Activated T-cell treated with anti-CD3 and anti-CD28 coated beads, Interleukin-2, amount 50 U/mL, for 72 hours (primary cell): ENCODE measurements at regions not wholly inside any gene's neighbourhood (a gene's known extent, or its start where the extent isn't known, plus 50 kb on each side); places are given as distances from the start of the nearest gene placed in this dataset.

Source experiments
- ATAC-seq, 2 donors: fragments of 150-1000 bp; cut with Tn5 transposase; replicated peaks in 1 of 2; 2 replicates each; pipeline ENCODE4 v1.10.0; 2021; ENCODE audit warnings: moderate library complexity in 2 of 2, mild to moderate bottlenecking in 1 of 2
- DNase-seq, 2 donors: peaks; one replicate each; pipeline ENCODE4 v3.0.0; 2021 to 2022; ENCODE audit warnings: mixed read lengths in 1 of 2
- H3K27ac Mint-ChIP-seq: one replicate; pipeline ENCODE4 v1.8.0; 2022; ENCODE audit warnings: mild to moderate bottlenecking, moderate library complexity, mixed read lengths
- H3K27me3 Mint-ChIP-seq: one replicate; pipeline ENCODE4 v1.8.0; 2022; ENCODE audit warnings: low read depth, mixed read lengths
- H3K36me3 Mint-ChIP-seq, 2 donors: one replicate each; pipeline ENCODE4 v1.8.0; 2022; ENCODE audit warnings: mixed read lengths in 2 of 2, mild to moderate bottlenecking in 1 of 2; ENCODE audit not compliant: insufficient read depth in 2 of 2
- H3K4me1 Mint-ChIP-seq: one replicate; pipeline ENCODE4 v1.8.0; 2022; ENCODE audit warnings: low read depth, mixed read lengths
- H3K4me3 Mint-ChIP-seq, 2 donors: one replicate each; pipeline ENCODE4 v1.8.0; 2022; ENCODE audit warnings: mild to moderate bottlenecking in 2 of 2, mixed read lengths in 2 of 2, moderate library complexity in 2 of 2
- H3K9me3 Mint-ChIP-seq, 2 donors: one replicate each; pipeline ENCODE4 v1.8.0; 2022; ENCODE audit warnings: mixed read lengths in 2 of 2

- H3K4me1 Mint-ChIP-seq = no peaks in the 10 kb centered on the region
- DNase-seq = no peak
- no peak overlapping the region for H3K27ac Mint-ChIP-seq
- no peaks in the 10 kb centered on the region for H3K27me3 Mint-ChIP-seq
- H3K36me3 Mint-ChIP-seq = no peaks in the 10 kb centered on the region
- peaks cover 2 to 3% of the 10 kb centered on the region in 2 donors for H3K9me3 Mint-ChIP-seq
- no peak overlapping the region for H3K4me3 Mint-ChIP-seq
- ATAC-seq = no peak
Observed at GRCh38 chr3:154515921-154516320, 85.9 kb upstream of the GPR149 start.

DNA sequence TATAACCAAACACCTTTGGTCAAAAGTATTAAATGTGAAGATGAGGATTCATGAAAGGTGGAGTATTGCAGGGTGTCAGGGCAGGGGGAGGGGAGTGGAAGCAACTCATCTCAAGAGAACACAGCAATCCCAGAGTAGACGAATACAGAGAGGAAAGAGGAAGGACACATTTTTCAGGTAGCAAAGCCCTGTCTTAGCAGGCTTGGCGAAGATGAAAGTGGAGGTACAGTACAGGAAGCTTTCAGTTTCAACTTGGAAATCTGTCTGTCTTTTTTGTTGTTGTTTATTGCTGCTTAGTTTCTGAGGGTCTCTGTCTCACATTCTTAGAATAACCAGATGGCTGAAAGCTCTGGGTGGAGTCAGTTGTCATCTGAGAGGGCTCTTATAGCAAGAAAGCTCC is 80.8 kb upstream of the GPR149 start:
- Mint-ChIP-seq H3K27me3 (no peaks in the 10 kb centered on the region), H3K36me3 (no peaks in the 10 kb centered on the region), H3K4me1 (no peaks in the 10 kb centered on the region), H3K9me3 (peaks cover 0 to 2% of the 10 kb centered on the region in 2 donors), H3K27ac (no peak overlapping the region), H3K4me3 (no peak overlapping the region)
- DNase-seq = no peak
- no peak for ATAC-seq

- Mint-ChIP-seq H3K27ac (no peak overlapping the region), H3K36me3 (no peaks in the 10 kb centered on the region), H3K4me1 (no peaks in the 10 kb centered on the region), H3K27me3 (no peaks in the 10 kb centered on the region), H3K4me3 (no peak overlapping the region), H3K9me3 (no peaks in the 10 kb centered on the region)
- ATAC-seq (no peak), DNase-seq (no peak)
Observed at GRCh38 chr3:154507727-154508126, 77.7 kb upstream of the GPR149 start.

DNA sequence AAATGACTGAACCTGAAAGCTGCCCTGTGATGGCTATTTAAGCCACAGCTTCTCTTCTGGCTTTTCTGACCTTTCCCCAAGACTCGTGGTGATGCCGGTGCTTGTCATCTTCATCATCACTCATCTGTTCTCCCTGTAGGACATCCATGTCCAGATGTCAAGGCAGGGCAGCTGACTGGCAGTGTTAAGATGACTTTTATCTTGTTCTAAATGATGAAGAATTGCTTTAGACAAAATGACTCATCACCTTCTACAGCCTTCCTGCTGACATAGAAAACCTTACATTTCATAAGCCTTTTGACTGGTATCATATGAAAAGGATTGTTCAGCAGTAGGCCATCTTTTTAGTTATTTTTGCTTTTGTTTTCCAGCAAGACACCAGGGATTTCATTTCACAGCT is 67.0 kb upstream of the GPR149 start:
- H3K27me3 Mint-ChIP-seq = no peaks in the 10 kb centered on the region
- no peak overlapping the region for H3K27ac Mint-ChIP-seq
- no peak overlapping the region for H3K4me3 Mint-ChIP-seq
- H3K4me1 Mint-ChIP-seq = no peaks in the 10 kb centered on the region
- no peaks in the 10 kb centered on the region for H3K9me3 Mint-ChIP-seq
- DNase-seq (no peak), ATAC-seq (no peak)
- H3K36me3 Mint-ChIP-seq = no peaks in the 10 kb centered on the region

GRCh38 chr3:154496540-154496939 is 66.5 kb upstream of the GPR149 start:
- Mint-ChIP-seq H3K36me3 (no peaks in the 10 kb centered on the region), H3K27me3 (no peaks in the 10 kb centered on the region), H3K4me1 (no peaks in the 10 kb centered on the region), H3K9me3 (peaks cover 0 to 3% of the 10 kb centered on the region in 2 donors), H3K4me3 (no peak overlapping the region), H3K27ac (no peak overlapping the region)
- DNase-seq = no peak
- ATAC-seq = no peak

- no peaks in the 10 kb centered on the region for H3K27me3 Mint-ChIP-seq
- H3K9me3 Mint-ChIP-seq = peaks cover 5 to 8% of the 10 kb centered on the region in 2 donors
- DNase-seq (no peak), ATAC-seq (no peak)
- no peak overlapping the region for H3K27ac Mint-ChIP-seq
- no peak overlapping the region for H3K4me3 Mint-ChIP-seq
- no peaks in the 10 kb centered on the region for H3K36me3 Mint-ChIP-seq
- no peaks in the 10 kb centered on the region for H3K4me1 Mint-ChIP-seq
Observed at GRCh38 chr3:154486949-154487348, 57.0 kb upstream of the GPR149 start.

GRCh38 chr3:154482507-154482906 is 52.5 kb upstream of the GPR149 start:
- Mint-ChIP-seq H3K27ac (no peak overlapping the region), H3K4me3 (no peak overlapping the region), H3K36me3 (no peaks in the 10 kb centered on the region), H3K27me3 (no peaks in the 10 kb centered on the region), H3K4me1 (no peaks in the 10 kb centered on the region), H3K9me3 (no peaks in the 10 kb centered on the region)
- ATAC-seq (no peak), DNase-seq (no peak)

GRCh38 chr3:154480033-154480432 is 50.0 kb upstream of the GPR149 start:
- H3K27me3 Mint-ChIP-seq = no peaks in the 10 kb centered on the region
- DNase-seq = no peak
- H3K9me3 Mint-ChIP-seq = peaks cover 2% of the 10 kb centered on the region in 2 donors
- H3K36me3 Mint-ChIP-seq = no peaks in the 10 kb centered on the region
- no peak overlapping the region for H3K4me3 Mint-ChIP-seq
- H3K27ac Mint-ChIP-seq = no peak overlapping the region
- ATAC-seq = no peak
- no peaks in the 10 kb centered on the region for H3K4me1 Mint-ChIP-seq
